H1 (cell line): ENCODE measurements at regions not wholly inside any gene's neighbourhood (a gene's known extent, or its start where the extent isn't known, plus 50 kb on each side); places are given as distances from the start of the nearest gene placed in this dataset.
A peak's percentile ranks its signal among the peaks of the same experiment; 100 is the strongest.

Experiments
- CTCF ChIA-PET: fragments of 300-600 bp; sonication (Branson Sonifier 250); formaldehyde crosslinking; loops from one replicate; lab custom pipeline; 2021; ENCODE audit not compliant: partially characterized antibody; lab: Charles Lee
- POLR2A ChIA-PET: fragments of 300-600 bp; sonication (Branson Sonifier 250); formaldehyde crosslinking; loops from one replicate; lab custom pipeline; 2021; ENCODE audit warnings: inconsistent platforms; ENCODE audit not compliant: partially characterized antibody; lab: Charles Lee
- DNase-seq, 2 experiments: peaks; one replicate each; pipeline versions ENCODE4 v3.0.0 to v3.0.0-alpha.2; 2010 to 2022; ENCODE audit warnings: low spot score in 2 of 2, low read depth in 1 of 2, mixed read lengths in 1 of 2
- FAIRE-seq: peaks from 2 replicates; lab custom pipeline; 2011; peaks lifted over from hg19 to GRCh38; lab: Jason Lieb, UNC
- H2AFZ ChIP-seq: 2 replicates; pipeline ENCODE4 v1.8.1; 2012; ENCODE audit warnings: low read length, inconsistent platforms
- H2AK5ac ChIP-seq: 2 replicates; pipeline ENCODE4 v1.6.1; 2013; ENCODE audit warnings: low read depth, low read length
- H2BK120ac ChIP-seq: replicated peaks from 2 replicates; pipeline ENCODE3; 2013; ENCODE audit warnings: low read depth, low read length, inconsistent platforms
- H2BK12ac ChIP-seq: 2 replicates; pipeline ENCODE4 v1.6.1; 2013; ENCODE audit warnings: low read depth, low read length
- H2BK15ac ChIP-seq: 2 replicates; pipeline ENCODE4 v1.6.1; 2013; ENCODE audit warnings: low read length
- H2BK20ac ChIP-seq: 2 replicates; pipeline ENCODE4 v1.6.1; 2013; ENCODE audit warnings: low read length
- H2BK5ac ChIP-seq: 2 replicates; pipeline ENCODE4 v1.6.1; 2013; ENCODE audit warnings: low read depth, low read length
- H3K14ac ChIP-seq: 2 replicates; pipeline ENCODE4 v1.6.1; 2013; ENCODE audit warnings: inconsistent platforms; ENCODE audit not compliant: insufficient read length
- H3K18ac ChIP-seq: 2 replicates; pipeline ENCODE4 v1.6.1; 2013; ENCODE audit warnings: low read length; ENCODE audit errors: extremely low read depth
- H3K23ac ChIP-seq: 2 replicates; pipeline ENCODE4 v1.6.1; 2013; ENCODE audit warnings: inconsistent platforms; ENCODE audit not compliant: insufficient read length
- H3K23me2 ChIP-seq: 2 replicates; pipeline ENCODE4 v1.6.1; 2013; ENCODE audit warnings: low read depth, low read length
- H3K27ac ChIP-seq: 2 replicates; pipeline ENCODE4 v1.6.1; 2011; ENCODE audit warnings: low read depth, low read length, inconsistent platforms
- H3K27me3 ChIP-seq, 4 experiments: replicated peaks in 1 of 4; 1 replicate in 1 of 4; 2 replicates in 3 of 4; pipeline versions ENCODE4 v1.6.1 to v1.8.1; 2011 to 2013; ENCODE audit warnings: low read length in 3 of 4, mild to moderate bottlenecking in 3 of 4, inconsistent platforms in 2 of 4, mixed read lengths in 2 of 4, moderate library complexity in 1 of 4; ENCODE audit not compliant: control insufficient read depth in 3 of 4, insufficient read depth in 3 of 4; ENCODE audit errors: extremely low read depth in 1 of 4
- H3K36me3 ChIP-seq, 4 experiments: 2 replicates each; pipeline versions ENCODE4 v1.6.1 to v1.8.1; 2011 to 2013; ENCODE audit warnings: mild to moderate bottlenecking in 4 of 4, low read length in 3 of 4, moderate library complexity in 2 of 4, control low read depth in 1 of 4, inconsistent platforms in 1 of 4; ENCODE audit not compliant: insufficient read depth in 4 of 4, control insufficient read depth in 2 of 4
- H3K4ac ChIP-seq: replicated peaks from 2 replicates; pipeline ENCODE3; 2013; ENCODE audit warnings: low read length, low read depth, mixed read lengths, inconsistent platforms; ENCODE audit not compliant: insufficient read length
- H3K4me1 ChIP-seq, 4 experiments: replicated peaks in 1 of 4; 1 replicate in 1 of 4; 2 replicates in 3 of 4; pipeline versions ENCODE4 v1.6.1 to v1.8.1; 2011 to 2013; ENCODE audit warnings: low read length in 3 of 4, inconsistent platforms in 2 of 4, mixed read lengths in 1 of 4; ENCODE audit not compliant: insufficient read depth in 4 of 4, control insufficient read depth in 3 of 4
- H3K4me2 ChIP-seq, 2 experiments: 2 replicates each; pipeline versions ENCODE4 v1.6.1 to v1.8.1; 2011 to 2013; ENCODE audit warnings: low read depth in 2 of 2, low read length in 2 of 2, control low read depth in 1 of 2, inconsistent platforms in 1 of 2, mild to moderate bottlenecking in 1 of 2; ENCODE audit not compliant: insufficient read depth in 1 of 2
- H3K4me3 ChIP-seq, 4 experiments: fragments of 200-600, 300-600 bp in 1 of 4; sonication (generic), shearing (Covaris generic), sonication (Bioruptor Twin) in 1 of 4; 2 replicates each; pipeline versions ENCODE4 v1.5.1 to v1.8.1; 2011 to 2016; ENCODE audit warnings: low read length in 4 of 4, low read depth in 3 of 4, control low read depth in 2 of 4, inconsistent platforms in 2 of 4, mild to moderate bottlenecking in 2 of 4, mixed read lengths in 1 of 4, moderate library complexity in 1 of 4; ENCODE audit not compliant: insufficient read depth in 2 of 4; ENCODE audit errors: extremely low read depth in 1 of 4
- H3K56ac ChIP-seq: replicated peaks from 2 replicates; pipeline ENCODE3; 2013; ENCODE audit warnings: low read depth, mild to moderate bottlenecking, mixed read lengths, low read length, inconsistent platforms; ENCODE audit not compliant: insufficient read length
- H3K79me1 ChIP-seq: 2 replicates; pipeline ENCODE4 v1.6.1; 2013; ENCODE audit warnings: low read depth, low read length, control low read depth
- H3K79me2 ChIP-seq, 2 experiments: 2 replicates each; pipeline versions ENCODE4 v1.6.1 to v1.8.1; 2012 to 2013; ENCODE audit warnings: low read length in 2 of 2, mild to moderate bottlenecking in 2 of 2, inconsistent platforms in 1 of 2; ENCODE audit not compliant: insufficient read depth in 2 of 2, control insufficient read depth in 1 of 2
- H3K9ac ChIP-seq, 4 experiments: replicated peaks in 1 of 4; 1 replicate in 1 of 4; 2 replicates in 3 of 4; pipeline versions ENCODE4 v1.6.1 to v1.8.1; 2011 to 2013; ENCODE audit warnings: low read depth in 3 of 4, low read length in 3 of 4, control low read depth in 2 of 4, mild to moderate bottlenecking in 2 of 4, moderate library complexity in 2 of 4, inconsistent platforms in 1 of 4; ENCODE audit errors: extremely low read depth in 1 of 4
- H3K9me3 ChIP-seq, 2 experiments: 2 replicates each; pipeline versions ENCODE4 v1.6.1 to v1.8.1; 2012 to 2013; ENCODE audit warnings: mild to moderate bottlenecking in 2 of 2, moderate library complexity in 2 of 2, control low read depth in 1 of 2, inconsistent platforms in 1 of 2, low read depth in 1 of 2, low read length in 1 of 2, mixed read lengths in 1 of 2; ENCODE audit not compliant: insufficient read depth in 2 of 2
- H4K20me1 ChIP-seq, 2 experiments: replicated peaks in 1 of 2; 2 replicates each; pipeline versions ENCODE3 to v1.8.1; 2011 to 2013; ENCODE audit warnings: inconsistent platforms in 2 of 2, low read length in 2 of 2, mild to moderate bottlenecking in 1 of 2; ENCODE audit not compliant: insufficient read depth in 2 of 2, control insufficient read depth in 1 of 2
- H4K5ac ChIP-seq: 2 replicates; pipeline ENCODE4 v1.6.1; 2013; ENCODE audit warnings: low read length, low read depth, mixed read lengths, inconsistent platforms; ENCODE audit not compliant: insufficient read length
- H4K8ac ChIP-seq: 2 replicates; pipeline ENCODE4 v1.8.0; 2013; ENCODE audit warnings: mild to moderate bottlenecking, moderate library complexity, low read length, inconsistent platforms; ENCODE audit not compliant: insufficient read depth; ENCODE audit errors: extremely low read depth
- H4K91ac ChIP-seq: replicated peaks from 2 replicates; pipeline ENCODE3; 2013; ENCODE audit warnings: low read length, mixed read lengths, inconsistent platforms; ENCODE audit not compliant: insufficient read length
- EP300 ChIP-seq, 2 experiments: IDR thresholded peaks; 1 replicate in 1 of 2; 2 replicates in 1 of 2; pipeline ENCODE4 v1.6.1; 2011 to 2012; ENCODE audit warnings: low read depth in 2 of 2, low read length in 2 of 2, mild to moderate bottlenecking in 2 of 2, borderline replicate concordance in 1 of 2, inconsistent platforms in 1 of 2, moderate library complexity in 1 of 2
- HDAC2 ChIP-seq, 2 experiments: fragments of 300-600 bp in 1 of 2; sonication (generic) in 1 of 2; IDR thresholded peaks; 2 replicates each; pipeline ENCODE4 v1.6.1; 2011 to 2012; ENCODE audit warnings: low read depth in 2 of 2, low read length in 2 of 2, mild to moderate bottlenecking in 2 of 2, moderate library complexity in 2 of 2, borderline replicate concordance in 1 of 2, inconsistent platforms in 1 of 2
- JUN ChIP-seq: IDR thresholded peaks from 2 replicates; pipeline ENCODE4 v1.6.1; 2011; ENCODE audit warnings: low read depth, mild to moderate bottlenecking, improper control_type of control experiment, low read length
- RNF2 ChIP-seq: fragments of 200-900, 300-1000 bp; sonication (generic); IDR thresholded peaks from 2 replicates; pipeline ENCODE4 v1.7.1; 2016; ENCODE audit warnings: borderline replicate concordance, low read depth, mild to moderate bottlenecking, antibody characterized with exemption, low read length; ENCODE audit not compliant: poor library complexity, severe bottlenecking; ENCODE audit errors: missing control alignments
- TAF7 ChIP-seq: optimal IDR thresholded peaks from 2 replicates; pipeline ENCODE3; 2011; ENCODE audit warnings: low read depth, mild to moderate bottlenecking, inconsistent platforms, low read length, moderate library complexity, borderline replicate concordance
- ZNF274 ChIP-seq: IDR thresholded peaks from 2 replicates; pipeline ENCODE4 v1.7.0; 2012; ENCODE audit warnings: low read length, borderline replicate concordance; ENCODE audit errors: extremely low read depth
- WGBS, 2 experiments: shearing (Covaris generic) in 1 of 2; methylation state at CpG; one replicate each; pipeline versions ENCODE4 v1.1.6 to v1.1.7; 2013 to 2015; ENCODE audit warnings: low lambda C conversion rate in 2 of 2, mixed read lengths in 2 of 2, inconsistent platforms in 1 of 2, low coverage in 1 of 2, missing lambda C conversion rate in 1 of 2; ENCODE audit not compliant: insufficient replicate concordance in 2 of 2, insufficient coverage in 1 of 2, insufficient read length in 1 of 2; ENCODE audit errors: extremely low coverage in 1 of 2, missing lambda C conversion rate in 1 of 2; 5-methylcytosine and 5-hydroxymethylcytosine counted together
- TF ChIP-seq, protein P1 (sequence below): IDR thresholded peaks from 2 replicates; pipeline ENCODE4 v1.6.1; 2012; ENCODE audit warnings: inconsistent platforms
- TF ChIP-seq, protein P2 (sequence below): IDR thresholded peaks from 2 replicates; pipeline ENCODE4 v1.6.1; 2011; ENCODE audit warnings: low read depth, mild to moderate bottlenecking, low read length; ENCODE audit not compliant: insufficient read depth

- Histone ChIP-seq H3K4me1 (peaks cover 0 to 2% (median 0%) of the 10 kb centered on the region in 4 experiments; a peak in 3 of 7 replicates), H3K27me3 (no peaks in the 10 kb centered on the region; a peak in 1 of 7 replicates), H3K79me2 (no peaks in the 10 kb centered on the region), H4K91ac (no peak overlapping the region), H2BK12ac (no peak overlapping the region), H3K23me2 (no peaks in the 10 kb centered on the region), H4K5ac (no peak overlapping the region), H3K9me3 (no peaks in the 10 kb centered on the region), H3K4me3 (no peak overlapping the region), H3K36me3 (no peaks in the 10 kb centered on the region), H2BK20ac (no peak overlapping the region), H2BK5ac (no peak overlapping the region), H2AFZ (peak overlapping the region; percentile 25; the same call in 1 of the 2 replicates), H2BK15ac (no peak overlapping the region), H3K18ac (peak overlapping the region; percentile 9; the same call in 1 of the 2 replicates), H3K14ac (no peak overlapping the region), H3K23ac (no peak overlapping the region), H3K56ac (no peak overlapping the region), H3K4me2 (no peak overlapping the region), H4K20me1 (no peaks in the 10 kb centered on the region), H3K4ac (no peak overlapping the region), H3K9ac (no peak overlapping the region), H2AK5ac (no peak overlapping the region), H3K27ac (no peak overlapping the region), H2BK120ac (no peak overlapping the region), H3K79me1 (no peaks in the 10 kb centered on the region), H4K8ac (no peak overlapping the region)
- DNase-seq (no peak), FAIRE-seq (peak; percentile 71)
- no peak for TF ChIP-seq JUN
- no peak for TF ChIP-seq RNF2
- no peak for TF ChIP-seq EP300 (IDR thresholded peaks at IDR 0.05; ENCODE audit: borderline replicate concordance in 1 of 2, low read depth in 2 of 2, low read length in 2 of 2)
- no peak for TF ChIP-seq TAF7
- TF ChIP-seq ZNF274, result no peak
- no peak for TF ChIP-seq HDAC2 (IDR thresholded peaks at IDR 0.05; ENCODE audit: borderline replicate concordance in 1 of 2, low read depth in 2 of 2, low read length in 2 of 2)
- TF ChIP-seq, protein P1, sequence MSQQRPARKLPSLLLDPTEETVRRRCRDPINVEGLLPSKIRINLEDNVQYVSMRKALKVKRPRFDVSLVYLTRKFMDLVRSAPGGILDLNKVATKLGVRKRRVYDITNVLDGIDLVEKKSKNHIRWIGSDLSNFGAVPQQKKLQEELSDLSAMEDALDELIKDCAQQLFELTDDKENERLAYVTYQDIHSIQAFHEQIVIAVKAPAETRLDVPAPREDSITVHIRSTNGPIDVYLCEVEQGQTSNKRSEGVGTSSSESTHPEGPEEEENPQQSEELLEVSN, result no peak
- TF ChIP-seq, protein P2, sequence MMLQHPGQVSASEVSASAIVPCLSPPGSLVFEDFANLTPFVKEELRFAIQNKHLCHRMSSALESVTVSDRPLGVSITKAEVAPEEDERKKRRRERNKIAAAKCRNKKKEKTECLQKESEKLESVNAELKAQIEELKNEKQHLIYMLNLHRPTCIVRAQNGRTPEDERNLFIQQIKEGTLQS, result no peak
- WGBS, 2 experiments, result 85% methylated on average over 1 of the region's 1 CpG; no CpG with 5 or more reads in 1 of the 2 experiments
- CTCF ChIA-PET, result interaction anchor here (1.5 kb wide), 1 partner anchor 365 kb away, joined by 5 read pairs; no protein-coding TSS in a partner anchor
- POLR2A ChIA-PET, result no interaction called here
These were observed 618.1 kb downstream of the PYDC2 start for GRCh38 chr3:192079098-192079497.
